Gastroesophageal sphincter (tissue), 4 donors: ENCODE measurements at regions not wholly inside any gene's neighbourhood (a gene's known extent, or its start where the extent isn't known, plus 50 kb on each side); places are given as distances from the start of the nearest gene placed in this dataset.
A peak's percentile ranks its signal among the peaks of the same experiment; 100 is the strongest.

Experiments used
- ATAC-seq: fragments of 150-250 bp; one replicate; pipeline ENCODE4 v1.9.1; 2016; ENCODE audit warnings: mild to moderate bottlenecking, moderate library complexity
- H3K27ac ChIP-seq, 4 donors: fragments of 200-600 bp; sonication (generic) in 3 of 4; 1 replicate in 3 of 4; 2 replicates in 1 of 4; pipeline ENCODE4 v1.5.1; 2016 to 2019
- H3K27me3 ChIP-seq: fragments of 200-600 bp; sonication (generic); one replicate; pipeline ENCODE4 v1.5.1; 2019
- H3K36me3 ChIP-seq, 2 donors: fragments of 200-600 bp; sonication (generic); one replicate each; pipeline ENCODE4 v1.5.1; 2019; ENCODE audit warnings: control low read depth in 1 of 2
- H3K4me1 ChIP-seq, 3 donors: fragments of 200-600 bp; sonication (generic); 1 replicate in 2 of 3; 2 replicates in 1 of 3; pipeline ENCODE4 v1.5.1; 2016 to 2019; ENCODE audit warnings: control low read depth in 2 of 3
- H3K4me3 ChIP-seq, 2 donors: fragments of 200-600 bp; sonication (generic); one replicate each; pipeline ENCODE4 v1.5.1; 2019; ENCODE audit warnings: mild to moderate bottlenecking in 1 of 2, moderate library complexity in 1 of 2
- H3K9me3 ChIP-seq, 3 donors: fragments of 200-600 bp; sonication (generic); one replicate each; pipeline ENCODE4 v1.5.1; 2017 to 2019; ENCODE audit warnings: control low read depth in 2 of 3
- EP300 ChIP-seq: sonication (generic); formaldehyde crosslinking; IDR thresholded peaks from one replicate; pipeline ENCODE4 v1.6.1; 2017; ENCODE audit warnings: antibody characterized with exemption, mild to moderate bottlenecking
- POLR2A ChIP-seq, 2 donors: fragments of 450-650 bp; IDR thresholded peaks; one replicate each; pipeline ENCODE4 v1.6.1; 2017; ENCODE audit warnings: antibody characterized with exemption in 2 of 2, mild to moderate bottlenecking in 2 of 2, moderate library complexity in 1 of 2
- POLR2AphosphoS5 ChIP-seq: sonication (generic); formaldehyde crosslinking; IDR thresholded peaks from one replicate; pipeline ENCODE4 v1.6.1; 2017; ENCODE audit warnings: antibody characterized with exemption
- WGBS, 2 donors: methylation state at CpG; one replicate each; pipeline ENCODE4 v1.1.5; 2018; ENCODE audit warnings: low coverage in 1 of 2; 5-methylcytosine and 5-hydroxymethylcytosine counted together
- TF ChIP-seq, protein P1 (sequence below), 4 experiments: fragments of 200-600 bp in 2 of 4; fragments of 450-650 bp in 2 of 4; sonication (generic) in 1 of 4; IDR thresholded peaks; one replicate each; pipeline ENCODE4 v1.5.1; 2017 to 2019; ENCODE audit warnings: antibody characterized with exemption in 4 of 4, mild to moderate bottlenecking in 2 of 4, moderate library complexity in 2 of 4

DNA sequence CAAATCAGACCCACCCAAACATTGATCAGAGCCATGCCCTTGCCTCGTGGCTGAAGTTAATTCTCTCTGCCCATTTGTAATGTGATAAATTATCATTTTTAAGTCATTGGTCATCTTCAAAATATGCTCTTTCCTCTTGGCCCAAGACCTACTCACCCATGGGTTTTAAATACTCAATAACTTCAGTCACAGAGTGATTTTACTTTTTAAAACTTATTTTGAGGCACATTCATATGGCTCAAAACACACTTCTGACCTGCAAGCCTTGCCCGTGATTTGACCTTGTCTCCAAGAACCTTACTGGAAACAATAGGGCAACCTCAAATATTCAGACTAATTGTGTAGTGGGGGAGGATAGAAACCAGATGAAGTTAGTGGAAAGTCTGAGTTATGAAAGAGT, 176.2 kb upstream of the LNX1 start:
- Histone ChIP-seq H3K9me3 (no peaks in the 10 kb centered on the region), H3K4me3 (no peak overlapping the region), H3K27me3 (no peaks in the 10 kb centered on the region), H3K36me3 (no peaks in the 10 kb centered on the region), H3K4me1 (peaks cover 0 to 7% (median 0%) of the 10 kb centered on the region in 3 donors), H3K27ac (no peak overlapping the region)
- no peak for ATAC-seq
- TF ChIP-seq, protein P1, sequence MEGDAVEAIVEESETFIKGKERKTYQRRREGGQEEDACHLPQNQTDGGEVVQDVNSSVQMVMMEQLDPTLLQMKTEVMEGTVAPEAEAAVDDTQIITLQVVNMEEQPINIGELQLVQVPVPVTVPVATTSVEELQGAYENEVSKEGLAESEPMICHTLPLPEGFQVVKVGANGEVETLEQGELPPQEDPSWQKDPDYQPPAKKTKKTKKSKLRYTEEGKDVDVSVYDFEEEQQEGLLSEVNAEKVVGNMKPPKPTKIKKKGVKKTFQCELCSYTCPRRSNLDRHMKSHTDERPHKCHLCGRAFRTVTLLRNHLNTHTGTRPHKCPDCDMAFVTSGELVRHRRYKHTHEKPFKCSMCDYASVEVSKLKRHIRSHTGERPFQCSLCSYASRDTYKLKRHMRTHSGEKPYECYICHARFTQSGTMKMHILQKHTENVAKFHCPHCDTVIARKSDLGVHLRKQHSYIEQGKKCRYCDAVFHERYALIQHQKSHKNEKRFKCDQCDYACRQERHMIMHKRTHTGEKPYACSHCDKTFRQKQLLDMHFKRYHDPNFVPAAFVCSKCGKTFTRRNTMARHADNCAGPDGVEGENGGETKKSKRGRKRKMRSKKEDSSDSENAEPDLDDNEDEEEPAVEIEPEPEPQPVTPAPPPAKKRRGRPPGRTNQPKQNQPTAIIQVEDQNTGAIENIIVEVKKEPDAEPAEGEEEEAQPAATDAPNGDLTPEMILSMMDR (IDR thresholded peaks at IDR 0.05), result no peak
- no peak for TF ChIP-seq POLR2A (IDR thresholded peaks at IDR 0.05)
- TF ChIP-seq EP300, result no peak
- TF ChIP-seq POLR2AphosphoS5, result no peak
- whole genome bisulfite sequencing, 2 donors, result 36 to 45% methylated on average over 2 of the region's 2 CpGs

GRCh38 chr4:53764761-53765490, 173.6 kb upstream of the LNX1 start:
- Histone ChIP-seq H3K4me3 (no peak overlapping the region), H3K27ac (no peak overlapping the region), H3K4me1 (peaks cover 0 to 7% (median 0%) of the 10 kb centered on the region in 3 donors), H3K27me3 (no peaks in the 10 kb centered on the region), H3K9me3 (no peaks in the 10 kb centered on the region), H3K36me3 (no peaks in the 10 kb centered on the region)
- no peak for ATAC-seq
- TF ChIP-seq EP300 (no peak), POLR2A (IDR thresholded peaks at IDR 0.05) (no peak), POLR2AphosphoS5 (no peak)
- TF ChIP-seq, protein P1 (IDR thresholded peaks at IDR 0.05), result no peak
- WGBS, 2 donors, result 57 to 60% methylated on average over 3 of the region's 3 CpGs

GRCh38 chr4:53763813-53764597, 172.7 kb upstream of the LNX1 start:
- H3K4me1 ChIP-seq, result peaks cover 0 to 7% (median 0%) of the 10 kb centered on the region in 3 donors
- H3K27me3 ChIP-seq, result no peaks in the 10 kb centered on the region
- no peaks in the 10 kb centered on the region for H3K9me3 ChIP-seq
- H3K27ac ChIP-seq, result no peak overlapping the region
- H3K4me3 ChIP-seq, result no peak overlapping the region
- TF ChIP-seq POLR2A (IDR thresholded peaks at IDR 0.05), result no peak
- TF ChIP-seq EP300, result no peak
- TF ChIP-seq, protein P1 (IDR thresholded peaks at IDR 0.05), result no peak
- TF ChIP-seq POLR2AphosphoS5, result no peak
- H3K36me3 ChIP-seq, result no peaks in the 10 kb centered on the region
- WGBS, 2 donors, result 31 to 39% methylated on average over 4 of the region's 5 CpGs
- ATAC-seq, result peak; percentile 36

DNA sequence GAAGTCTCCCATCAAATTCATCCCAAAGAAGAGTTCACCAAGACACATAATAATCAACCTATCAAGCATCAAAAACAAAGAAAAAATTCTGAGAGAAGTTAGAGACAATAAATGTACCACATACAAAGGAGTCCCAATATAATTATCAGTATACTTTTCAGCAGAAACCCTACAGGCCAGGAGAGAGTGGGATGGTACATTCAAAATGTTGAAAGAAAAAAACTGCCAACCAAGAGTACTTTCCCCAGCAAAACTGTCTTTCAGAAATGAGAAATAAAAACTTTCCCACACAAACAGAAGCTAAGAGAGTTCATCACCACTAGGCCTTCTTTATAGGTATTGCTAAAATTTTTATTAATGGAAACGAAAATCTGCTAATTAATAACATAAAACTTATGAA, 164.4 kb upstream of the LNX1 start:
- Histone ChIP-seq H3K9me3 (peaks cover 0 to 22% (median 0%) of the 10 kb centered on the region in 3 donors), H3K27ac (no peak overlapping the region), H3K36me3 (no peaks in the 10 kb centered on the region), H3K4me3 (no peak overlapping the region), H3K27me3 (no peaks in the 10 kb centered on the region), H3K4me1 (no peaks in the 10 kb centered on the region)
- no peak for ATAC-seq
- WGBS, 2 donors, result 100% methylated on average over 1 of the region's 1 CpG
- TF ChIP-seq POLR2A (IDR thresholded peaks at IDR 0.05), result no peak
- TF ChIP-seq, protein P1 (IDR thresholded peaks at IDR 0.05), result no peak
- TF ChIP-seq EP300, result no peak
- no peak for TF ChIP-seq POLR2AphosphoS5
